PC-3 (cell line): ENCODE measurements at regions not wholly inside any gene's neighbourhood (a gene's known extent, or its start where the extent isn't known, plus 50 kb on each side); places are given as distances from the start of the nearest gene placed in this dataset.

Experiments
- ATAC-seq: fragments of 200-7000 bp; cut with Tn5 transposase; 2 replicates; pipeline ENCODE4 v1.9.1; 2020; ENCODE audit warnings: mild to moderate bottlenecking, moderate library complexity
- BruUV-seq: library from RNA; stranded (reverse); fragments of 400-500 nt; replicated peaks from 2 replicates; lab custom pipeline; 2021; lab: Mats Ljungman, UMichigan
- CTCF ChIA-PET: fragments of 300-600 bp; sonication (Branson Sonifier 250); formaldehyde crosslinking; loops from one replicate; lab custom pipeline; 2022; ENCODE audit warnings: antibody characterized with exemption; lab: Charles Lee
- POLR2A ChIA-PET: fragments of 300-600 bp; sonication (Branson Sonifier 250); formaldehyde crosslinking; loops from one replicate; lab custom pipeline; 2022; ENCODE audit warnings: antibody characterized with exemption; ENCODE audit not compliant: unreplicated experiment; lab: Charles Lee
- DNase-seq: peaks from one replicate; pipeline ENCODE4 v3.0.0-alpha.2; 2015
- H2AFZ ChIP-seq: fragments of 300-600 bp; sonication (generic); 2 replicates; pipeline ENCODE4 v1.6.0; 2016; ENCODE audit warnings: antibody characterized with exemption, low read length
- H3F3A ChIP-seq: fragments of 300-600 bp; sonication (generic); one replicate; pipeline ENCODE4 v1.6.0; 2017; ENCODE audit warnings: antibody characterized with exemption, low read length, control low read depth, mild to moderate bottlenecking; ENCODE audit not compliant: unreplicated experiment
- H3K27ac ChIP-seq: fragments of 300-600 bp; sonication (generic); 2 replicates; pipeline ENCODE4 v1.5.1; 2016; ENCODE audit warnings: mild to moderate bottlenecking, low read length
- H3K27me3 ChIP-seq: fragments of 300-600 bp; sonication (generic); 2 replicates; pipeline ENCODE4 v1.6.1; 2016; ENCODE audit warnings: low read length, mixed read lengths
- H3K36me3 ChIP-seq: fragments of 300-600 bp; sonication (generic); 2 replicates; pipeline ENCODE4 v1.6.1; 2016; ENCODE audit warnings: low read depth, mixed run types, low read length, mixed read lengths
- H3K4me1 ChIP-seq: fragments of 300-600 bp; sonication (generic); 2 replicates; pipeline ENCODE4 v1.5.1; 2016; ENCODE audit warnings: low read length; ENCODE audit not compliant: insufficient read depth
- H3K4me2 ChIP-seq: fragments of 300-600 bp; sonication (generic); 2 replicates; pipeline ENCODE4 v1.6.0; 2016; ENCODE audit warnings: low read length
- H3K4me3 ChIP-seq: fragments of 300-600 bp; sonication (generic); 2 replicates; pipeline ENCODE4 v1.5.1; 2016; ENCODE audit warnings: mild to moderate bottlenecking, low read length, mixed read lengths
- H3K79me2 ChIP-seq: fragments of 300-600 bp; sonication (generic); 2 replicates; pipeline ENCODE4 v1.6.1; 2017; ENCODE audit warnings: low read length, mixed read lengths
- H3K9ac ChIP-seq: fragments of 300-600 bp; sonication (generic); 2 replicates; pipeline ENCODE4 v1.6.0; 2016; ENCODE audit warnings: mild to moderate bottlenecking, low read length
- H3K9me2 ChIP-seq: fragments of 300-600 bp; sonication (generic); replicated peaks from 2 replicates; pipeline ENCODE4 v1.6.1; 2016; ENCODE audit warnings: mixed run types, low read length, mixed read lengths
- H3K9me3 ChIP-seq: fragments of 300-600 bp; sonication (generic); 2 replicates; pipeline ENCODE4 v1.6.1; 2016; ENCODE audit warnings: low read length, mixed read lengths
- H4K20me1 ChIP-seq: fragments of 300-600 bp; sonication (generic); 2 replicates; pipeline ENCODE4 v1.6.1; 2016; ENCODE audit warnings: low read length, mixed read lengths
- EZH2 ChIP-seq: fragments of 300-600 bp; sonication (generic); IDR thresholded peaks from one replicate; pipeline ENCODE4 v1.6.1; 2017; ENCODE audit warnings: antibody characterized with exemption, mild to moderate bottlenecking, low read length; ENCODE audit not compliant: unreplicated experiment
- EZH2phosphoT487 ChIP-seq: fragments of 300-600 bp; sonication (generic); IDR thresholded peaks from 2 replicates; pipeline ENCODE4 v1.6.1; 2018; ENCODE audit warnings: mild to moderate bottlenecking, antibody characterized with exemption, low read length, borderline replicate concordance
- intact Hi-C: fragments of 100-400 bp; cut with micrococcal nuclease; formaldehyde crosslinking; loops from 2 replicates; pipeline ENCODE4 v1.9.0; 2023
- TF ChIP-seq, protein P1 (sequence below): fragments of 300-600 bp; sonication (generic); conservative IDR thresholded peaks from 2 replicates; pipeline ENCODE4 v1.5.1; 2017; ENCODE audit warnings: antibody characterized with exemption, low read depth, mild to moderate bottlenecking, low read length

DNA sequence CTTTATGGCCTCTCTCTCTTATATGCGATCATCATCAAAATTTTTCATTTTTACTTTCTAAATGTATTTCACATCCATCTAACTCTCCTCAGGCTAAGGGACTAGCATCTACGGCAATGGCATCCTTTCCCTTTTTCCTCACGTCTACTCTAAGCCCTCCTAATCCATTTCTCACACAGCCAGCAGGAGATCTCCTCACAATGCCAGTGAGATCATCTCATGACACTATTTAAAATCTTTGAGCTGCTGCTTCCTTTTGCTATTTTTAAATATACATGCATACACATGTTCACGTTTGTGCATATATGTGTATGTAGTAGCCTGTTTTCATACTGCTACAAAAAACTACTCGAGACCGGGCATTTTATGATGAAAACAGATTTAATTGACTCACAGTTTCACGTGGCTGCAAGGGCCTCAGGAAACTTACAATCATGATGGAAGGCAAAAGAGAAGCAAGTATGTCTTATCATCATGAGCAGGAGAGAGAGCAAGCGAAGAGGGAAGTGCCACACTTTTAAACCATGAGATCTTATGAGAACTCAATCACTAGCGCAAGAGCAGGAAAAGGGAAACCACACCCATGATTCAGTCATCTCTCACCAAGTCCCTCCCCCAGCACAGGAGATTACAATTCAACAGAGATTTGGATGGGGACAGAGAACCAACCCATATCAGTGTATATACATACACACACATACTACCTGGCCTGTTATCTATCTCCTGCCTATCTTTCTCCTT, 599.2 kb upstream of the ROBO1 start:
- H3K36me3 ChIP-seq = no peaks in the 10 kb centered on the region
- no peaks in the 10 kb centered on the region for H3K27me3 ChIP-seq
- CTCF ChIA-PET = no interaction called here
- H3K27ac ChIP-seq = no peak overlapping the region
- POLR2A ChIA-PET = no interaction called here
- no peaks in the 10 kb centered on the region for H3K79me2 ChIP-seq
- no peak for TF ChIP-seq EZH2phosphoT487
- no peaks in the 10 kb centered on the region for H3K9me2 ChIP-seq
- DNase-seq (no peak), ATAC-seq (no peak)
- no peaks in the 10 kb centered on the region for H3K9me3 ChIP-seq
- no peaks in the 10 kb centered on the region for H3K4me1 ChIP-seq
- no TSS peak for BruUV-seq
- H3F3A ChIP-seq = no peaks in the 10 kb centered on the region
- no peak overlapping the region for H3K9ac ChIP-seq
- no peak overlapping the region for H3K4me3 ChIP-seq
- H4K20me1 ChIP-seq = no peaks in the 10 kb centered on the region
- no peak overlapping the region for H2AFZ ChIP-seq
- no peak overlapping the region for H3K4me2 ChIP-seq
- intact Hi-C loops = no loop called here

- no peak overlapping the region for H3K9ac ChIP-seq
- H3K27me3 ChIP-seq = no peaks in the 10 kb centered on the region
- no peaks in the 10 kb centered on the region for H4K20me1 ChIP-seq
- ChIA-PET POLR2A (no interaction called here), CTCF (no interaction called here)
- H3K79me2 ChIP-seq = no peaks in the 10 kb centered on the region
- H2AFZ ChIP-seq = no peak overlapping the region
- H3F3A ChIP-seq = no peaks in the 10 kb centered on the region
- no peak overlapping the region for H3K4me3 ChIP-seq
- H3K9me3 ChIP-seq = no peaks in the 10 kb centered on the region
- no peaks in the 10 kb centered on the region for H3K9me2 ChIP-seq
- no peak for TF ChIP-seq EZH2phosphoT487
- TF ChIP-seq, protein P1, sequence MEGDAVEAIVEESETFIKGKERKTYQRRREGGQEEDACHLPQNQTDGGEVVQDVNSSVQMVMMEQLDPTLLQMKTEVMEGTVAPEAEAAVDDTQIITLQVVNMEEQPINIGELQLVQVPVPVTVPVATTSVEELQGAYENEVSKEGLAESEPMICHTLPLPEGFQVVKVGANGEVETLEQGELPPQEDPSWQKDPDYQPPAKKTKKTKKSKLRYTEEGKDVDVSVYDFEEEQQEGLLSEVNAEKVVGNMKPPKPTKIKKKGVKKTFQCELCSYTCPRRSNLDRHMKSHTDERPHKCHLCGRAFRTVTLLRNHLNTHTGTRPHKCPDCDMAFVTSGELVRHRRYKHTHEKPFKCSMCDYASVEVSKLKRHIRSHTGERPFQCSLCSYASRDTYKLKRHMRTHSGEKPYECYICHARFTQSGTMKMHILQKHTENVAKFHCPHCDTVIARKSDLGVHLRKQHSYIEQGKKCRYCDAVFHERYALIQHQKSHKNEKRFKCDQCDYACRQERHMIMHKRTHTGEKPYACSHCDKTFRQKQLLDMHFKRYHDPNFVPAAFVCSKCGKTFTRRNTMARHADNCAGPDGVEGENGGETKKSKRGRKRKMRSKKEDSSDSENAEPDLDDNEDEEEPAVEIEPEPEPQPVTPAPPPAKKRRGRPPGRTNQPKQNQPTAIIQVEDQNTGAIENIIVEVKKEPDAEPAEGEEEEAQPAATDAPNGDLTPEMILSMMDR = no peak
- H3K36me3 ChIP-seq = no peaks in the 10 kb centered on the region
- BruUV-seq = no TSS peak
- intact Hi-C loops = no loop called here
- ATAC-seq (no peak), DNase-seq (no peak)
- H3K4me1 ChIP-seq = no peaks in the 10 kb centered on the region
- no peak overlapping the region for H3K4me2 ChIP-seq
- H3K27ac ChIP-seq = no peak overlapping the region
These were observed 590.0 kb upstream of the ROBO1 start for GRCh38 chr3:80357761-80358160.

- no TSS peak for BruUV-seq
- DNase-seq (no peak), ATAC-seq (no peak)
- Histone ChIP-seq H3K9me2 (no peaks in the 10 kb centered on the region), H3K27me3 (no peaks in the 10 kb centered on the region), H3F3A (no peaks in the 10 kb centered on the region), H2AFZ (no peak overlapping the region), H3K4me1 (no peaks in the 10 kb centered on the region), H3K27ac (no peak overlapping the region), H3K4me2 (no peak overlapping the region), H3K36me3 (no peaks in the 10 kb centered on the region), H3K9me3 (no peaks in the 10 kb centered on the region), H3K79me2 (no peaks in the 10 kb centered on the region), H3K4me3 (no peak overlapping the region), H4K20me1 (no peaks in the 10 kb centered on the region), H3K9ac (no peak overlapping the region)
- ChIA-PET CTCF (no interaction called here), POLR2A (no interaction called here)
- intact Hi-C loops = no loop called here
- TF ChIP-seq EZH2phosphoT487 = no peak
- TF ChIP-seq, protein P1 = no peak
- no peak for TF ChIP-seq EZH2
These were observed 587.3 kb upstream of the ROBO1 start for GRCh38 chr3:80355144-80355543.
